CD14-positive monocyte (primary cell): ENCODE measurements at regions not wholly inside any gene's neighbourhood (a gene's known extent, or its start where the extent isn't known, plus 50 kb on each side); places are given as distances from the start of the nearest gene placed in this dataset.

Experiments
- DNase-seq, 3 donors: peaks; one replicate each; pipeline ENCODE4 v3.0.0-alpha.2; 2011 to 2022
- H2AFZ ChIP-seq: 2 replicates; pipeline ENCODE4 v1.6.0; 2012; ENCODE audit warnings: mild to moderate bottlenecking, low read depth, low read length, inconsistent platforms; ENCODE audit not compliant: insufficient read depth, poor library complexity, severe bottlenecking
- H3K27ac ChIP-seq, 2 donors: 1 replicate in 1 of 2; 2 replicates in 1 of 2; pipeline ENCODE4 v1.5.1; 2012 to 2013; ENCODE audit warnings: low read length in 2 of 2, control low read depth in 1 of 2, inconsistent platforms in 1 of 2, low read depth in 1 of 2, mild to moderate bottlenecking in 1 of 2
- H3K27me3 ChIP-seq, 2 donors: one replicate each; pipeline versions ENCODE4 v1.6.0 to v1.6.1; 2011 to 2013; ENCODE audit warnings: low read length in 2 of 2; ENCODE audit not compliant: control insufficient read depth in 2 of 2, insufficient read depth in 2 of 2
- H3K36me3 ChIP-seq, 2 donors: replicated peaks in 1 of 2; 1 replicate in 1 of 2; 2 replicates in 1 of 2; pipeline versions ENCODE4 v1.5.1 to v1.6.1; 2012 to 2013; ENCODE audit warnings: low read length in 2 of 2, control low read depth in 1 of 2, inconsistent platforms in 1 of 2, mild to moderate bottlenecking in 1 of 2; ENCODE audit not compliant: insufficient read depth in 2 of 2, control insufficient read depth in 1 of 2
- H3K4me1 ChIP-seq, 2 donors: 1 replicate in 1 of 2; 2 replicates in 1 of 2; pipeline versions ENCODE4 v1.5.1 to v1.6.1; 2012 to 2013; ENCODE audit warnings: low read length in 2 of 2, control low read depth in 1 of 2, inconsistent platforms in 1 of 2, mild to moderate bottlenecking in 1 of 2, moderate library complexity in 1 of 2; ENCODE audit not compliant: insufficient read depth in 2 of 2, control insufficient read depth in 1 of 2
- H3K4me2 ChIP-seq: replicated peaks from 2 replicates; pipeline ENCODE3; 2012; ENCODE audit warnings: low read length, moderate library complexity, mild to moderate bottlenecking; ENCODE audit not compliant: poor library complexity, severe bottlenecking; ENCODE audit errors: extremely low read depth
- H3K4me3 ChIP-seq, 3 experiments: fragments of 200-600 bp in 1 of 3; sonication (generic) in 1 of 3; replicated peaks in 1 of 3; 1 replicate in 2 of 3; 2 replicates in 1 of 3; pipeline ENCODE4 v1.5.1; 2011 to 2013; ENCODE audit warnings: low read length in 3 of 3, mild to moderate bottlenecking in 3 of 3, control low read depth in 2 of 3, low read depth in 2 of 3, inconsistent platforms in 1 of 3, moderate library complexity in 1 of 3
- H3K79me2 ChIP-seq: 2 replicates; pipeline ENCODE4 v1.6.0; 2012; ENCODE audit warnings: mild to moderate bottlenecking, control low read depth, inconsistent platforms, low read length, moderate library complexity; ENCODE audit not compliant: insufficient read depth
- H3K9ac ChIP-seq: 2 replicates; pipeline ENCODE4 v1.6.0; 2017; ENCODE audit warnings: low read length, mild to moderate bottlenecking; ENCODE audit not compliant: insufficient read depth, poor library complexity, severe bottlenecking
- H3K9me3 ChIP-seq, 2 donors: replicated peaks in 1 of 2; 1 replicate in 1 of 2; 2 replicates in 1 of 2; pipeline versions ENCODE4 v1.5.1 to v1.6.1; 2012 to 2013; ENCODE audit warnings: low read length in 2 of 2, control low read depth in 1 of 2; ENCODE audit not compliant: control insufficient read depth in 1 of 2, insufficient read depth in 1 of 2
- H4K20me1 ChIP-seq: 2 replicates; pipeline ENCODE4 v1.6.0; 2012; ENCODE audit warnings: mild to moderate bottlenecking, low read length, control low read depth, moderate library complexity; ENCODE audit not compliant: insufficient read depth
- H3K27ac Mint-ChIP-seq, 7 donors: one replicate each; pipeline ENCODE4 v1.8.0; 2020; ENCODE audit warnings: mild to moderate bottlenecking in 7 of 7, mixed read lengths in 7 of 7, moderate library complexity in 6 of 7, inconsistent platforms in 2 of 7
- H3K27me3 Mint-ChIP-seq, 3 donors: one replicate each; pipeline ENCODE4 v1.8.0; 2021 to 2022; ENCODE audit warnings: low read depth in 3 of 3, mild to moderate bottlenecking in 3 of 3, mixed read lengths in 3 of 3, moderate library complexity in 3 of 3, inconsistent platforms in 1 of 3
- H3K36me3 Mint-ChIP-seq, 2 donors: one replicate each; pipeline ENCODE4 v1.8.0; 2020; ENCODE audit warnings: mixed read lengths in 2 of 2, inconsistent platforms in 1 of 2, mild to moderate bottlenecking in 1 of 2
- H3K4me1 Mint-ChIP-seq: one replicate; pipeline ENCODE4 v1.8.0; 2020; ENCODE audit warnings: mild to moderate bottlenecking, mixed read lengths
- H3K4me3 Mint-ChIP-seq, 2 donors: one replicate each; pipeline ENCODE4 v1.8.0; 2020; ENCODE audit warnings: mild to moderate bottlenecking in 2 of 2, mixed read lengths in 2 of 2, moderate library complexity in 1 of 2
- H3K9me3 Mint-ChIP-seq, 7 donors: one replicate each; pipeline ENCODE4 v1.8.0; 2020 to 2022; ENCODE audit warnings: mixed read lengths in 7 of 7, mild to moderate bottlenecking in 6 of 7, moderate library complexity in 6 of 7, inconsistent platforms in 2 of 7
- CTCF ChIP-seq: fragments of 200-600 bp; IDR thresholded peaks from one replicate; pipeline ENCODE4 v1.8.0; 2022; ENCODE audit warnings: antibody characterized with exemption, mild to moderate bottlenecking
- WGBS: methylation state at CpG from one replicate; pipeline ENCODE4 v1.1.5; 2013; ENCODE audit warnings: missing lambda C conversion rate; ENCODE audit not compliant: insufficient coverage; 5-methylcytosine and 5-hydroxymethylcytosine counted together
- intact Hi-C, 2 donors: fragments of 100-400 bp; cut with micrococcal nuclease; formaldehyde crosslinking; loops; one replicate each; pipeline versions ENCODE4 v1.15.0 to v1.15.1; 2023

GRCh38 chr9:30723656-30724055, 1660.8 kb upstream of the ACO1 start:
- no peak overlapping the region for H2AFZ ChIP-seq
- H3K4me2 ChIP-seq, result no peak overlapping the region
- no peaks in the 10 kb centered on the region for H3K79me2 ChIP-seq
- H3K9me3 ChIP-seq, result no peaks in the 10 kb centered on the region
- intact Hi-C loops, result no loop called here
- TF ChIP-seq CTCF, result no peak
- Mint-ChIP-seq H3K4me3 (no peak overlapping the region), H3K4me1 (no peaks in the 10 kb centered on the region), H3K27ac (no peak overlapping the region), H3K36me3 (no peaks in the 10 kb centered on the region), H3K9me3 (peaks cover 0 to 4% (median 0%) of the 10 kb centered on the region in 7 donors), H3K27me3 (no peaks in the 10 kb centered on the region)
- no peak for DNase-seq
- no CpG with 5 or more reads among the region's 4 CpGs for WGBS
- H3K27me3 ChIP-seq, result no peaks in the 10 kb centered on the region
- H3K4me3 ChIP-seq, result no peak overlapping the region
- no peaks in the 10 kb centered on the region for H3K4me1 ChIP-seq
- H4K20me1 ChIP-seq, result no peaks in the 10 kb centered on the region
- H3K9ac ChIP-seq, result no peak overlapping the region
- H3K36me3 ChIP-seq, result no peaks in the 10 kb centered on the region
- no peak overlapping the region for H3K27ac ChIP-seq

DNA sequence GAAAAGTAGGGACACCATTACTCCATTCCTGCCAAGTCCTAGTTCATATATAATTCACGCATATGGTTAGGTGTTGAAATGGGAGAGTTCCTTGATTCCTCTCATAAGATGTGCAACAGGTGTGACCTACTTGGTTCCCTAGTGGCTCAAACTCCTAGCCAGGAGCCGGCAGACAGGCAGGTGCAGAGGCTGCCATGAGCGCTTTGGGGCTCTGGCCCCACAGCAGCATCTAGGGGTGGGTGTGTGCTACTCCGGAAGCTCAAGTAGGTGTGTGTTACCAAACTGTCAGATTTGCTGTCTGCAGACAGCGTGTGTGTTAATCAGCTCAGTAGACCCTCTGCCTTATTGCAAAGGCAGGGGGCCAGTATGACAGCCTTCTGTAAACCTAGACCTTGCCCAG, 1652.4 kb upstream of the ACO1 start:
- Histone ChIP-seq H3K4me2 (no peak overlapping the region), H3K27ac (no peak overlapping the region), H3K36me3 (no peaks in the 10 kb centered on the region), H3K27me3 (no peaks in the 10 kb centered on the region), H3K9ac (no peak overlapping the region), H4K20me1 (no peaks in the 10 kb centered on the region), H3K4me1 (no peaks in the 10 kb centered on the region), H3K4me3 (no peak overlapping the region), H3K9me3 (no peaks in the 10 kb centered on the region), H2AFZ (no peak overlapping the region), H3K79me2 (no peaks in the 10 kb centered on the region)
- H3K27ac Mint-ChIP-seq, result no peak overlapping the region
- peaks cover 0 to 2% (median 0%) of the 10 kb centered on the region in 3 donors for H3K27me3 Mint-ChIP-seq
- no peak overlapping the region for H3K4me3 Mint-ChIP-seq
- intact Hi-C loops, result no loop called here
- TF ChIP-seq CTCF, result no peak
- DNase-seq, result no peak
- H3K4me1 Mint-ChIP-seq, result no peaks in the 10 kb centered on the region
- H3K36me3 Mint-ChIP-seq, result no peaks in the 10 kb centered on the region
- 75% methylated on average over 4 of the region's 5 CpGs for WGBS
- H3K9me3 Mint-ChIP-seq, result peaks cover 0 to 4% (median 0%) of the 10 kb centered on the region in 7 donors
